ENCODE measurements at regions not wholly inside any gene's neighbourhood (a gene's known extent, or its start where the extent isn't known, plus 50 kb on each side); places are given as distances from the start of the nearest gene placed in this dataset.

DNA sequence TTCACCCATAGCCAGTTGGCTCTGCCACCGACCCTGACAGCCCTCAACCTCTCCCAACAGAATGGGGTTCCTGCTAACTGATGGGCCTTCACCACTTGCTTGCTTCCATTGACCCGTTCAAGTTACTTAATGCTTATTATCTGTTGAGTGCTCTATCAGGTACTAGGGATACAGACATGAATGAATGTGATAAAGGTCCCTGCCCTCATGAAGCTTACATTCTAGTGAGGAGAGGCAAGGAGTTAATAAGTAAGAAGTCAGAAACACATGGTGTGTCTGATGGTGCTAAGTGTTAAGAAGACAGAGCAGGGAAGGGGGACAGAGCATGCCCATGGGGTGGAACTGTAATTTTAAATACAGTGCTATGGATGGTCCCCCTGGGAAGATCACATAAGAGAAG lies 107.5 kb upstream of the JUN start:
- TF ChIP-seq, protein P1, sequence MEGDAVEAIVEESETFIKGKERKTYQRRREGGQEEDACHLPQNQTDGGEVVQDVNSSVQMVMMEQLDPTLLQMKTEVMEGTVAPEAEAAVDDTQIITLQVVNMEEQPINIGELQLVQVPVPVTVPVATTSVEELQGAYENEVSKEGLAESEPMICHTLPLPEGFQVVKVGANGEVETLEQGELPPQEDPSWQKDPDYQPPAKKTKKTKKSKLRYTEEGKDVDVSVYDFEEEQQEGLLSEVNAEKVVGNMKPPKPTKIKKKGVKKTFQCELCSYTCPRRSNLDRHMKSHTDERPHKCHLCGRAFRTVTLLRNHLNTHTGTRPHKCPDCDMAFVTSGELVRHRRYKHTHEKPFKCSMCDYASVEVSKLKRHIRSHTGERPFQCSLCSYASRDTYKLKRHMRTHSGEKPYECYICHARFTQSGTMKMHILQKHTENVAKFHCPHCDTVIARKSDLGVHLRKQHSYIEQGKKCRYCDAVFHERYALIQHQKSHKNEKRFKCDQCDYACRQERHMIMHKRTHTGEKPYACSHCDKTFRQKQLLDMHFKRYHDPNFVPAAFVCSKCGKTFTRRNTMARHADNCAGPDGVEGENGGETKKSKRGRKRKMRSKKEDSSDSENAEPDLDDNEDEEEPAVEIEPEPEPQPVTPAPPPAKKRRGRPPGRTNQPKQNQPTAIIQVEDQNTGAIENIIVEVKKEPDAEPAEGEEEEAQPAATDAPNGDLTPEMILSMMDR (IDR thresholded peaks at IDR 0.05; ENCODE audit: insufficient read depth, low read length), result no peak
- TF ChIP-seq POLR2AphosphoS5 (IDR thresholded peaks at IDR 0.05; ENCODE audit: low read depth) (no peak), GABPA (IDR thresholded peaks at IDR 0.05; ENCODE audit: low read depth) (no peak), SPI1 (IDR thresholded peaks at IDR 0.05; ENCODE audit: borderline replicate concordance, low read depth) (no peak)
- TF ChIP-seq, protein P2, sequence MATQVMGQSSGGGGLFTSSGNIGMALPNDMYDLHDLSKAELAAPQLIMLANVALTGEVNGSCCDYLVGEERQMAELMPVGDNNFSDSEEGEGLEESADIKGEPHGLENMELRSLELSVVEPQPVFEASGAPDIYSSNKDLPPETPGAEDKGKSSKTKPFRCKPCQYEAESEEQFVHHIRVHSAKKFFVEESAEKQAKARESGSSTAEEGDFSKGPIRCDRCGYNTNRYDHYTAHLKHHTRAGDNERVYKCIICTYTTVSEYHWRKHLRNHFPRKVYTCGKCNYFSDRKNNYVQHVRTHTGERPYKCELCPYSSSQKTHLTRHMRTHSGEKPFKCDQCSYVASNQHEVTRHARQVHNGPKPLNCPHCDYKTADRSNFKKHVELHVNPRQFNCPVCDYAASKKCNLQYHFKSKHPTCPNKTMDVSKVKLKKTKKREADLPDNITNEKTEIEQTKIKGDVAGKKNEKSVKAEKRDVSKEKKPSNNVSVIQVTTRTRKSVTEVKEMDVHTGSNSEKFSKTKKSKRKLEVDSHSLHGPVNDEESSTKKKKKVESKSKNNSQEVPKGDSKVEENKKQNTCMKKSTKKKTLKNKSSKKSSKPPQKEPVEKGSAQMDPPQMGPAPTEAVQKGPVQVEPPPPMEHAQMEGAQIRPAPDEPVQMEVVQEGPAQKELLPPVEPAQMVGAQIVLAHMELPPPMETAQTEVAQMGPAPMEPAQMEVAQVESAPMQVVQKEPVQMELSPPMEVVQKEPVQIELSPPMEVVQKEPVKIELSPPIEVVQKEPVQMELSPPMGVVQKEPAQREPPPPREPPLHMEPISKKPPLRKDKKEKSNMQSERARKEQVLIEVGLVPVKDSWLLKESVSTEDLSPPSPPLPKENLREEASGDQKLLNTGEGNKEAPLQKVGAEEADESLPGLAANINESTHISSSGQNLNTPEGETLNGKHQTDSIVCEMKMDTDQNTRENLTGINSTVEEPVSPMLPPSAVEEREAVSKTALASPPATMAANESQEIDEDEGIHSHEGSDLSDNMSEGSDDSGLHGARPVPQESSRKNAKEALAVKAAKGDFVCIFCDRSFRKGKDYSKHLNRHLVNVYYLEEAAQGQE (IDR thresholded peaks at IDR 0.05; ENCODE audit: insufficient replicate concordance, low read depth), result no peak

Measured in HL-60 (cell line).